Kidney (tissue), 13 donors: ENCODE measurements at regions not wholly inside any gene's neighbourhood (a gene's known extent, or its start where the extent isn't known, plus 50 kb on each side); places are given as distances from the start of the nearest gene placed in this dataset.

Source experiments
- DNase-seq, 5 donors: peaks; one replicate each; pipeline ENCODE4 v3.0.0-alpha.2; 2013 to 2020
- FAIRE-seq: peaks from 2 replicates; lab custom pipeline; 2012; peaks lifted over from hg19 to GRCh38; lab: Jason Lieb, UNC
- H3K27ac ChIP-seq, 2 donors: one replicate each; pipeline ENCODE4 v1.7.0; 2013; ENCODE audit warnings: low read depth in 2 of 2, low read length in 2 of 2, inconsistent platforms in 1 of 2
- H3K27me3 ChIP-seq: one replicate; pipeline ENCODE4 v1.7.1; 2013; ENCODE audit warnings: low read length, inconsistent platforms; ENCODE audit not compliant: control insufficient read depth, insufficient read depth
- H3K36me3 ChIP-seq, 3 donors: one replicate each; pipeline versions ENCODE4 v1.7.0 to v1.7.1; 2013; ENCODE audit warnings: low read length in 3 of 3, control low read depth in 1 of 3, inconsistent platforms in 1 of 3; ENCODE audit not compliant: insufficient read depth in 3 of 3, control insufficient read depth in 2 of 3
- H3K4me1 ChIP-seq, 3 donors: one replicate each; pipeline versions ENCODE4 v1.7.0 to v1.7.1; 2013; ENCODE audit warnings: low read length in 3 of 3, inconsistent platforms in 1 of 3, low read depth in 1 of 3; ENCODE audit not compliant: control insufficient read depth in 2 of 3, insufficient read depth in 2 of 3
- H3K4me3 ChIP-seq, 3 donors: one replicate each; pipeline versions ENCODE4 v1.7.0 to v1.8.1; 2013; ENCODE audit warnings: low read length in 3 of 3, control low read depth in 1 of 3, inconsistent platforms in 1 of 3
- H3K9ac ChIP-seq, 3 donors: one replicate each; pipeline versions ENCODE4 v1.7.0 to v1.7.1; 2013; ENCODE audit warnings: low read length in 3 of 3, control low read depth in 1 of 3, inconsistent platforms in 1 of 3
- H3K9me3 ChIP-seq, 3 donors: one replicate each; pipeline versions ENCODE4 v1.7.0 to v1.7.1; 2013; ENCODE audit warnings: low read length in 3 of 3, control low read depth in 1 of 3, inconsistent platforms in 1 of 3; ENCODE audit not compliant: control insufficient read depth in 2 of 3, insufficient read depth in 1 of 3
- CTCF ChIP-seq: IDR thresholded peaks from 3 replicates; pipeline ENCODE4 v1.5.1; 2012; ENCODE audit warnings: mild to moderate bottlenecking, moderate library complexity, borderline replicate concordance; ENCODE audit not compliant: insufficient read depth; ENCODE audit errors: extremely low read depth
- intact Hi-C: fragments of 100-400 bp; cut with DNase I; formaldehyde crosslinking; loops from one replicate; pipeline ENCODE4 v1.11.1; 2022
- donor health status: control.
- donor health status: control.
- donor health status: control.
- donor health status: control.
- donor health status: control.
- donor health status: DM: yes; HTN: yes; CAD: no.
- donor health status: Normal renal cell carcinoma (clear cell type).

- no peak for TF ChIP-seq CTCF
- FAIRE-seq: no peak
These were observed 63.7 kb upstream of the HHIP start for GRCh38 chr4:144582105-144582850.

GRCh38 chr4:144582975-144583374 is 63.0 kb upstream of the HHIP start:
- no peak for DNase-seq
- TF ChIP-seq CTCF: no peak
- no peaks in the 10 kb centered on the region for H3K9me3 ChIP-seq
- intact Hi-C loops: no loop called here
- peak overlapping the region in 1 of 2 donors; percentile 57 for H3K27ac ChIP-seq
- no peaks in the 10 kb centered on the region for H3K27me3 ChIP-seq
- peaks cover 0 to 10% (median 0%) of the 10 kb centered on the region in 3 donors for H3K4me1 ChIP-seq
- no peak overlapping the region for H3K4me3 ChIP-seq
- H3K9ac ChIP-seq: no peak overlapping the region
- FAIRE-seq: no peak
- no peaks in the 10 kb centered on the region for H3K36me3 ChIP-seq

More at GRCh38 chr4:144582105-144582850, 63.7 kb upstream of the HHIP start:
- H3K4me1 ChIP-seq: peaks cover 0 to 10% (median 0%) of the 10 kb centered on the region in 3 donors
- no peak overlapping the region for H3K9ac ChIP-seq
- H3K4me3 ChIP-seq: no peak overlapping the region
- no peaks in the 10 kb centered on the region for H3K36me3 ChIP-seq
- no peaks in the 10 kb centered on the region for H3K9me3 ChIP-seq
- H3K27ac ChIP-seq: no peak overlapping the region
- no peak for DNase-seq
- intact Hi-C loops: no loop called here
- H3K27me3 ChIP-seq: no peaks in the 10 kb centered on the region

- no peak for FAIRE-seq
These were observed 62.3 kb upstream of the HHIP start for GRCh38 chr4:144583658-144584057.

More at GRCh38 chr4:144583658-144584057, 62.3 kb upstream of the HHIP start:
- DNase-seq: no peak
- no peaks in the 10 kb centered on the region for H3K36me3 ChIP-seq
- TF ChIP-seq CTCF: no peak
- intact Hi-C loops: no loop called here
- no peak overlapping the region for H3K9ac ChIP-seq
- no peaks in the 10 kb centered on the region for H3K9me3 ChIP-seq
- no peak overlapping the region for H3K4me3 ChIP-seq
- H3K4me1 ChIP-seq: peaks cover 0 to 10% (median 0%) of the 10 kb centered on the region in 3 donors
- no peak overlapping the region for H3K27ac ChIP-seq
- H3K27me3 ChIP-seq: no peaks in the 10 kb centered on the region
